SU-DHL-6 (cell line): ENCODE measurements at regions not wholly inside any gene's neighbourhood (a gene's known extent, or its start where the extent isn't known, plus 50 kb on each side); places are given as distances from the start of the nearest gene placed in this dataset.

Source experiments
- H2AFZ ChIP-seq: fragments of 200-600 bp; sonication (generic); 2 replicates; pipeline ENCODE4 v1.6.1; 2014; ENCODE audit warnings: low read depth, mild to moderate bottlenecking, moderate library complexity, mixed read lengths, antibody characterized with exemption, low read length; ENCODE audit not compliant: severe bottlenecking
- H3F3A ChIP-seq: fragments of 200-600 bp; shearing (Covaris generic); 2 replicates; pipeline ENCODE4 v1.6.0; 2016; ENCODE audit warnings: antibody characterized with exemption, mild to moderate bottlenecking; ENCODE audit not compliant: insufficient read depth
- H3K27ac ChIP-seq: fragments of 200-600 bp; sonication (generic); 2 replicates; pipeline ENCODE4 v1.5.1; 2016; ENCODE audit warnings: low read depth, mild to moderate bottlenecking, low read length, moderate library complexity, mixed read lengths
- H3K27me3 ChIP-seq: fragments of 200-600 bp; sonication (generic), shearing (Covaris generic); 2 replicates; pipeline ENCODE4 v1.6.0; 2014; ENCODE audit warnings: mild to moderate bottlenecking, low read length
- H3K36me3 ChIP-seq: fragments of 200-600 bp; sonication (generic); 2 replicates; pipeline ENCODE4 v1.6.1; 2014; ENCODE audit warnings: mild to moderate bottlenecking, low read length, mixed read lengths
- H3K4me2 ChIP-seq: fragments of 300-600, 200-600 bp; shearing (Covaris generic), sonication (generic); 2 replicates; pipeline ENCODE4 v1.6.0; 2014; ENCODE audit warnings: low read length, low read depth, mild to moderate bottlenecking; ENCODE audit not compliant: poor library complexity, severe bottlenecking
- H3K4me3 ChIP-seq: fragments of 200-600 bp; sonication (generic); 2 replicates; pipeline ENCODE4 v1.5.1; 2014; ENCODE audit warnings: antibody characterized with exemption, low read length, mild to moderate bottlenecking, mixed read lengths; ENCODE audit not compliant: insufficient read depth, poor library complexity, severe bottlenecking
- H3K79me2 ChIP-seq: fragments of 200-600 bp; sonication (generic); 2 replicates; pipeline ENCODE4 v1.6.1; 2014; ENCODE audit warnings: mild to moderate bottlenecking, low read length, moderate library complexity; ENCODE audit not compliant: insufficient read depth
- H3K9ac ChIP-seq: fragments of 200-600 bp; sonication (generic); 2 replicates; pipeline ENCODE4 v1.7.0; 2014; ENCODE audit warnings: mild to moderate bottlenecking, low read length
- H3K9me2 ChIP-seq: fragments of 200-600 bp; sonication (generic); replicated peaks from 2 replicates; pipeline ENCODE4 v1.6.1; 2014; ENCODE audit warnings: low read length; ENCODE audit not compliant: insufficient read depth
- H3K9me3 ChIP-seq: fragments of 200-600 bp; sonication (generic); 2 replicates; pipeline ENCODE4 v1.6.1; 2014; ENCODE audit warnings: low read length, mixed read lengths; ENCODE audit not compliant: insufficient read depth
- H4K20me1 ChIP-seq: fragments of 200-600 bp; sonication (generic); 2 replicates; pipeline ENCODE4 v1.6.1; 2014; ENCODE audit warnings: low read depth, mild to moderate bottlenecking, antibody characterized with exemption, low read length, moderate library complexity, mixed read lengths
- EZH2phosphoT487 ChIP-seq: fragments of 200-600 bp; sonication (generic), shearing (Covaris generic); conservative IDR thresholded peaks from 2 replicates; pipeline ENCODE4 v1.6.1; 2018; ENCODE audit warnings: mild to moderate bottlenecking, antibody characterized with exemption, low read length, moderate library complexity, mixed read lengths
- TF ChIP-seq, protein P1 (sequence below): fragments of 200-600 bp; sonication (generic); IDR thresholded peaks from one replicate; pipeline ENCODE4 v1.5.1; 2017; ENCODE audit warnings: antibody characterized with exemption, mild to moderate bottlenecking, low read length, moderate library complexity; ENCODE audit not compliant: insufficient read depth, poor library complexity, severe bottlenecking

DNA sequence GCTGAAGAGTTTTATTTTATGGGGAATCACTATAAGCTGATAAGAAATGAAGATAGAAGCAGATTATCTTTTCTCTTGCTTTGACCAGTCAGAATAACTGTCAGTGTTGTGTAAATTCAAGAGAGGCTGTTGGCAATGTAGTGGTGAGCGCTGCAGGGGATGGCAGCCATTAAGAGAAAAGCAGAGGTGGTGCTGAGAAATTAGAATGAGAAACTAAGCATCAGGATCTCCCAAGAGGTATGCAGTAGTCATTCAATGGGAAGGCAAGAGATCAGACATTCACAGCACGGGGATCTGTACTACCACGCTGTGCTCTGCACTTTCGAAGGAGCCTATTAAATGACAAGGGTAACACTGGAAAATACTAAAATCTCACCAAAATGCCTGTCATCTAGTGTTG, 768.5 kb upstream of the ACO1 start:
- H2AFZ ChIP-seq = no peak overlapping the region
- H3K4me2 ChIP-seq = no peak overlapping the region
- no peaks in the 10 kb centered on the region for H3K79me2 ChIP-seq
- H3F3A ChIP-seq = no peaks in the 10 kb centered on the region
- H3K9ac ChIP-seq = no peak overlapping the region
- no peak overlapping the region for H3K4me3 ChIP-seq
- H3K27me3 ChIP-seq = no peaks in the 10 kb centered on the region
- no peaks in the 10 kb centered on the region for H4K20me1 ChIP-seq
- TF ChIP-seq EZH2phosphoT487 = no peak
- TF ChIP-seq, protein P1, sequence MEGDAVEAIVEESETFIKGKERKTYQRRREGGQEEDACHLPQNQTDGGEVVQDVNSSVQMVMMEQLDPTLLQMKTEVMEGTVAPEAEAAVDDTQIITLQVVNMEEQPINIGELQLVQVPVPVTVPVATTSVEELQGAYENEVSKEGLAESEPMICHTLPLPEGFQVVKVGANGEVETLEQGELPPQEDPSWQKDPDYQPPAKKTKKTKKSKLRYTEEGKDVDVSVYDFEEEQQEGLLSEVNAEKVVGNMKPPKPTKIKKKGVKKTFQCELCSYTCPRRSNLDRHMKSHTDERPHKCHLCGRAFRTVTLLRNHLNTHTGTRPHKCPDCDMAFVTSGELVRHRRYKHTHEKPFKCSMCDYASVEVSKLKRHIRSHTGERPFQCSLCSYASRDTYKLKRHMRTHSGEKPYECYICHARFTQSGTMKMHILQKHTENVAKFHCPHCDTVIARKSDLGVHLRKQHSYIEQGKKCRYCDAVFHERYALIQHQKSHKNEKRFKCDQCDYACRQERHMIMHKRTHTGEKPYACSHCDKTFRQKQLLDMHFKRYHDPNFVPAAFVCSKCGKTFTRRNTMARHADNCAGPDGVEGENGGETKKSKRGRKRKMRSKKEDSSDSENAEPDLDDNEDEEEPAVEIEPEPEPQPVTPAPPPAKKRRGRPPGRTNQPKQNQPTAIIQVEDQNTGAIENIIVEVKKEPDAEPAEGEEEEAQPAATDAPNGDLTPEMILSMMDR = no peak
- no peaks in the 10 kb centered on the region for H3K9me2 ChIP-seq
- no peaks in the 10 kb centered on the region for H3K9me3 ChIP-seq
- no peaks in the 10 kb centered on the region for H3K36me3 ChIP-seq
- no peak overlapping the region for H3K27ac ChIP-seq

DNA sequence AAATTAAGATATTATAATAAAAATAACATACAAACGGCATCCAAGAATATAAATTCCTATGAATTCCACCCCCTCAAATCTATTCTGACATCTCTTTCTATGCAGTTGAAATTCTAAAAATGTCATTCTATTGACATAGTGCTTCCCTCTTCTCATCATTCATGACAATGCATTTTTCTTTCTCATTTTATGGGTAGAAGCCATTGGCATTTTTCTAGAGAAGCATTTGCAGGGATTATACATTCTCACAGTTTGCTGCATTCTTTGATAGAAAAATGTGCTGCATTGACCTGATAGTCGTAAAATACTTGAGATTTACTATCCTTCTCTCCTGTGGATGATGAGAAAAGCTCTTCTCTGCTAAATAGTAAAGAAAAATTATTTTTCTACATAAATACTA, 760.9 kb upstream of the ACO1 start:
- Histone ChIP-seq H3K4me2 (no peak overlapping the region), H3F3A (no peaks in the 10 kb centered on the region), H3K9ac (no peak overlapping the region), H3K4me3 (no peak overlapping the region), H3K9me3 (peaks cover 5% of the 10 kb centered on the region; the same call in 1 of the 2 replicates), H3K27ac (no peak overlapping the region), H3K9me2 (no peaks in the 10 kb centered on the region), H3K27me3 (no peaks in the 10 kb centered on the region), H2AFZ (no peak overlapping the region), H4K20me1 (no peaks in the 10 kb centered on the region; the same call in 1 of the 2 replicates), H3K79me2 (no peaks in the 10 kb centered on the region), H3K36me3 (no peaks in the 10 kb centered on the region)
- TF ChIP-seq EZH2phosphoT487 = no peak
- TF ChIP-seq, protein P1 = no peak

DNA sequence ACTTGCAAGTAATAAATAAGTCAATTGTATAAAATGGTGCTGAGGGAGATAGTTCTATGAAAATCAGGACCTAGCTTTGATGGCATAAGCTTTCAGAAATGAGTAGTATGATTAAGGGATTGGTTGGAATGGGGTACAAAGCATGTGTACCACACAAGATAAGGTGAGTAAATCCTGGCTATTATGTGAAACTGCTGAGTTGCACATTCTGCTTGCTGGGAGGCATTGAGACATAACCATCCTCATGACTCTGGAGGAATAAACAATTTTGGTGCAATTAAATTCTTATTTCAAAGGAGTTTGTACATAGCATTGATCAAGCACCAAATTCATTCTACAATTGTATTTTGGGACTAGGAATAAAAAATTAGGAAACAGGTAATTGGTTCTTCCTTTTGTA, 755.2 kb upstream of the ACO1 start:
- Histone ChIP-seq H3K9me3 (peaks cover 5% of the 10 kb centered on the region; the same call in 1 of the 2 replicates), H3K4me3 (no peak overlapping the region), H3K9ac (no peak overlapping the region), H3K27ac (no peak overlapping the region), H2AFZ (no peak overlapping the region), H3K36me3 (no peaks in the 10 kb centered on the region), H3K4me2 (no peak overlapping the region), H3K27me3 (no peaks in the 10 kb centered on the region), H3F3A (no peaks in the 10 kb centered on the region), H3K9me2 (no peaks in the 10 kb centered on the region), H4K20me1 (no peaks in the 10 kb centered on the region; the same call in 1 of the 2 replicates), H3K79me2 (no peaks in the 10 kb centered on the region)
- TF ChIP-seq, protein P1 = no peak
- no peak for TF ChIP-seq EZH2phosphoT487
